Left cardiac atrium (tissue), 4 donors: ENCODE measurements at regions not wholly inside any gene's neighbourhood (a gene's known extent, or its start where the extent isn't known, plus 50 kb on each side); places are given as distances from the start of the nearest gene placed in this dataset.
"Not testable (repeated sequence)": the region's sequence is repeated elsewhere in the genome, so short reads cannot be mapped to it uniquely, and the experiment has no call there.

Source experiments
- ATAC-seq, 2 donors: fragments of 200-7000 bp; cut with Tn5 transposase; one replicate each; pipeline ENCODE4 v1.9.1; 2020; ENCODE audit warnings: mild to moderate bottlenecking in 2 of 2, moderate library complexity in 2 of 2
- DNase-seq: peaks from one replicate; pipeline ENCODE4 v3.0.0-alpha.2; 2020
- intact Hi-C, 2 donors: fragments of 100-400 bp; cut with DNase I; formaldehyde crosslinking; loops; one replicate each; pipeline versions ENCODE4 v1.14.1 to v1.15.1; 2022 to 2023
- donor health status: DM: no; HTN: yes; CAD: no.
- donor health status: DM: no; HTN: yes; CAD: no; lungs with severe emphysema.
- donor health status: DM: yes; HTN: yes; CAD: no.
- donor health status: Dilated cardiomyopathy.

- ATAC-seq: no peak
- intact Hi-C loops: no loop called here
Measured at GRCh38 chr2:65625982-65626381, 193.6 kb upstream of the SPRED2 start.

GRCh38 chr2:65622951-65623535 lies 190.6 kb upstream of the SPRED2 start:
- DNase-seq (no peak), ATAC-seq (no peak)
- intact Hi-C loops: no loop called here

More at GRCh38 chr2:65625982-65626381, 193.6 kb upstream of the SPRED2 start:
- no peak for DNase-seq

GRCh38 chr2:65622499-65622898 lies 190.1 kb upstream of the SPRED2 start:
- DNase-seq (no peak), ATAC-seq (peak in 1 of 2 donors; percentile 81)
- intact Hi-C loops: no loop called here

- DNase-seq (no peak), ATAC-seq (no peak)
- intact Hi-C loops: no loop called here
Measured at GRCh38 chr2:65620524-65620923, 188.1 kb upstream of the SPRED2 start.

GRCh38 chr2:65620026-65620425 lies 187.6 kb upstream of the SPRED2 start:
- intact Hi-C loops: no loop called here
- no peak for DNase-seq
- no peak for ATAC-seq

GRCh38 chr2:65615602-65616001 lies 183.2 kb upstream of the SPRED2 start:
- DNase-seq (no peak), ATAC-seq (no peak)
- intact Hi-C loops: no loop called here

- intact Hi-C loops: no loop called here
- DNase-seq (no peak), ATAC-seq (no peak)
Measured at GRCh38 chr2:65613968-65614555, 181.7 kb upstream of the SPRED2 start.

- DNase-seq (no peak), ATAC-seq (peak in 1 of 2 donors; percentile 40)
- intact Hi-C loops: no loop called here
Measured at GRCh38 chr2:65611488-65611887, 179.1 kb upstream of the SPRED2 start.

GRCh38 chr2:65608916-65609315 lies 176.5 kb upstream of the SPRED2 start:
- DNase-seq: no peak
- intact Hi-C loops: no loop called here
- ATAC-seq: no peak

GRCh38 chr2:65608466-65608865 lies 176.1 kb upstream of the SPRED2 start:
- intact Hi-C loops: no loop called here
- DNase-seq (no peak), ATAC-seq (no peak)

- intact Hi-C loops: no loop called here
- DNase-seq: no peak
- no peak for ATAC-seq
Measured at GRCh38 chr2:65607662-65608305, 175.4 kb upstream of the SPRED2 start.

GRCh38 chr2:65605743-65606058 lies 173.3 kb upstream of the SPRED2 start:
- ATAC-seq (no peak), DNase-seq (no peak)
- intact Hi-C loops: no loop called here

GRCh38 chr2:65605058-65605742 lies 172.8 kb upstream of the SPRED2 start:
- intact Hi-C loops: no loop called here
- no peak for ATAC-seq
- no peak for DNase-seq

- ATAC-seq (peak in 1 of 2 donors; percentile 76), DNase-seq (no peak)
- intact Hi-C loops: no loop called here
Measured at GRCh38 chr2:65604246-65604645, 171.8 kb upstream of the SPRED2 start.

- intact Hi-C loops: no loop called here
- peak; percentile 62 to 82 for ATAC-seq
- DNase-seq: no peak
Measured at GRCh38 chr2:65602603-65603235, 170.3 kb upstream of the SPRED2 start.

GRCh38 chr2:65600871-65601270 lies 168.5 kb upstream of the SPRED2 start:
- intact Hi-C loops, DNase-seq, ATAC-seq: not testable (repeated sequence)

- DNase-seq, intact Hi-C loops, ATAC-seq: not testable (repeated sequence)
Measured at GRCh38 chr2:65600351-65600750, 168.0 kb upstream of the SPRED2 start.

GRCh38 chr2:65599693-65600092 lies 167.3 kb upstream of the SPRED2 start:
- ATAC-seq (no peak), DNase-seq (no peak)
- intact Hi-C loops: no loop called here

GRCh38 chr2:65598996-65599395 lies 166.6 kb upstream of the SPRED2 start:
- ATAC-seq (no peak), DNase-seq (no peak)
- intact Hi-C loops: no loop called here

GRCh38 chr2:65598264-65598663 lies 165.9 kb upstream of the SPRED2 start:
- intact Hi-C loops: no loop called here
- DNase-seq (no peak), ATAC-seq (no peak)
